ENCODE measurements at regions not wholly inside any gene's neighbourhood (a gene's known extent, or its start where the extent isn't known, plus 50 kb on each side); places are given as distances from the start of the nearest gene placed in this dataset.

GRCh38 chrX:77167993-77168392 is 279.2 kb upstream of the FGF16 start:
- Histone ChIP-seq H3K27ac (ENCODE audit: low read length) (no peak overlapping the region), H3K9ac (ENCODE audit: low read length) (no peak overlapping the region), H3K9me2 (ENCODE audit: insufficient read depth, low read length) (no peaks in the 10 kb centered on the region), H3K4me3 (ENCODE audit: low read length) (no peak overlapping the region), H3K9me3 (ENCODE audit: low read length) (no peaks in the 10 kb centered on the region), H3K27me3 (ENCODE audit: insufficient read depth, low read depth, low read length) (no peaks in the 10 kb centered on the region), H2AFZ (ENCODE audit: low read depth, low read length) (no peak overlapping the region), H3K4me2 (ENCODE audit: low read length) (no peak overlapping the region), H3K36me3 (ENCODE audit: insufficient read depth, low read length) (no peaks in the 10 kb centered on the region), H3F3A (ENCODE audit: insufficient read depth, low read length, poor library complexity, severe bottlenecking) (no peaks in the 10 kb centered on the region), H3K79me2 (replicated peaks; ENCODE audit: insufficient read depth, low read length) (no peaks in the 10 kb centered on the region), H4K20me1 (ENCODE audit: insufficient read depth) (no peaks in the 10 kb centered on the region)
- no peak for TF ChIP-seq TAF1 (IDR thresholded peaks at IDR 0.05; ENCODE audit: low read depth)
- TF ChIP-seq EZH2 (IDR thresholded peaks at IDR 0.05; ENCODE audit: borderline replicate concordance, insufficient read depth, low read length, poor library complexity, severe bottlenecking), result no peak
- TF ChIP-seq, protein P1, sequence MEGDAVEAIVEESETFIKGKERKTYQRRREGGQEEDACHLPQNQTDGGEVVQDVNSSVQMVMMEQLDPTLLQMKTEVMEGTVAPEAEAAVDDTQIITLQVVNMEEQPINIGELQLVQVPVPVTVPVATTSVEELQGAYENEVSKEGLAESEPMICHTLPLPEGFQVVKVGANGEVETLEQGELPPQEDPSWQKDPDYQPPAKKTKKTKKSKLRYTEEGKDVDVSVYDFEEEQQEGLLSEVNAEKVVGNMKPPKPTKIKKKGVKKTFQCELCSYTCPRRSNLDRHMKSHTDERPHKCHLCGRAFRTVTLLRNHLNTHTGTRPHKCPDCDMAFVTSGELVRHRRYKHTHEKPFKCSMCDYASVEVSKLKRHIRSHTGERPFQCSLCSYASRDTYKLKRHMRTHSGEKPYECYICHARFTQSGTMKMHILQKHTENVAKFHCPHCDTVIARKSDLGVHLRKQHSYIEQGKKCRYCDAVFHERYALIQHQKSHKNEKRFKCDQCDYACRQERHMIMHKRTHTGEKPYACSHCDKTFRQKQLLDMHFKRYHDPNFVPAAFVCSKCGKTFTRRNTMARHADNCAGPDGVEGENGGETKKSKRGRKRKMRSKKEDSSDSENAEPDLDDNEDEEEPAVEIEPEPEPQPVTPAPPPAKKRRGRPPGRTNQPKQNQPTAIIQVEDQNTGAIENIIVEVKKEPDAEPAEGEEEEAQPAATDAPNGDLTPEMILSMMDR (IDR thresholded peaks at IDR 0.05; ENCODE audit: poor library complexity, severe bottlenecking), result no peak
- TF ChIP-seq SMC3 (conservative IDR thresholded peaks at IDR 0.05; ENCODE audit: poor library complexity), result no peak
- TF ChIP-seq MXI1 (conservative IDR thresholded peaks at IDR 0.05; ENCODE audit: poor library complexity, severe bottlenecking), result no peak
- TF ChIP-seq EP300 (conservative IDR thresholded peaks at IDR 0.05; ENCODE audit: poor library complexity, severe bottlenecking), result no peak

DNA sequence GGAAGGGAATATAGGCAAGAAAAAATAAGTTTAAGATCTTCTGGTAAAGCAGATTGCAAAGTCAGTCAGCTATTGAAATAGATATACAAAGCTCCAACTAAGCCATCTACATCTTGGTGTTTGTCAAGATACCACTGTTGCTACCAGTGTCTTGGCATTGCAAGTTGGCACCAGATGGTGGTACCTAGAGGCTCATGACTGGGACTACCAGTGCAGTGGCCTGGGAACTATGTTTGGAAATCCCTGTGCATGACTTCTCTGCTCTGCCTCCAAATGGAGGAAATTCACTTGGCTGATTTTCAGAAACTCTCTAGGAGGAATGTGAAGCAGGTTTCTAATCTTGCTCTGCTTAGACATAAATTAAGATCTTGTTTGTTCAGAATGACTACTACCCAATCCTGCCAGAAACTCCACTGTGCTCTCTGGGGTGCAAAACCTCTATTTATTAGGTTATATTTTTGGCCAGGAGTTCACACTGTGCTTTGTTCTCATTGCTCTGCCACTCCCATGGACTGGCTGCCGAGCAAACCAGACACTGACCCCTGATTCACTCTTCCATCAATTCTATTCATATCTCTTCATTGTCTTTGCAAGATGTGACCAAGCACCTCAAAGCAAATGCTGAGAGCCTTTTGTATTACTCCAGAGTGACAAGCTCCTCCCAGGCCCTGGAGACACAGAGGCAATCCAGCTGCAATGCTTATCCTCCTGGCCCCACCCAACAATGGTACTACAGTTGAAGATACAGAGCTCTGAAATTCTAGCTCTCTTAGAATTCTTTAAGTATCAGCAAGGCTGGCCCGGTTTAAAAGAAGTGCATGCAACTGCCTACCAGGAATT is 272.3 kb upstream of the FGF16 start:
- Histone ChIP-seq H4K20me1 (ENCODE audit: insufficient read depth) (no peaks in the 10 kb centered on the region), H3K4me3 (ENCODE audit: low read length) (no peak overlapping the region), H3K27me3 (ENCODE audit: insufficient read depth, low read depth, low read length) (no peaks in the 10 kb centered on the region), H2AFZ (ENCODE audit: low read depth, low read length) (no peak overlapping the region), H3K79me2 (replicated peaks; ENCODE audit: insufficient read depth, low read length) (no peaks in the 10 kb centered on the region), H3K9me3 (ENCODE audit: low read length) (no peaks in the 10 kb centered on the region), H3K9ac (ENCODE audit: low read length) (no peak overlapping the region), H3K36me3 (ENCODE audit: insufficient read depth, low read length) (no peaks in the 10 kb centered on the region), H3K4me2 (ENCODE audit: low read length) (no peak overlapping the region), H3F3A (ENCODE audit: insufficient read depth, low read length, poor library complexity, severe bottlenecking) (no peaks in the 10 kb centered on the region), H3K27ac (ENCODE audit: low read length) (no peak overlapping the region), H3K9me2 (ENCODE audit: insufficient read depth, low read length) (no peaks in the 10 kb centered on the region)
- TF ChIP-seq TAF1 (IDR thresholded peaks at IDR 0.05; ENCODE audit: low read depth), result no peak
- no peak for TF ChIP-seq SMC3 (conservative IDR thresholded peaks at IDR 0.05; ENCODE audit: poor library complexity)
- no peak for TF ChIP-seq POLR2AphosphoS5 (IDR thresholded peaks at IDR 0.05)
- no peak for TF ChIP-seq RAD21 (conservative IDR thresholded peaks at IDR 0.05)
- no peak for TF ChIP-seq MXI1 (conservative IDR thresholded peaks at IDR 0.05; ENCODE audit: poor library complexity, severe bottlenecking)
- TF ChIP-seq EP300 (conservative IDR thresholded peaks at IDR 0.05; ENCODE audit: poor library complexity, severe bottlenecking), result no peak
- TF ChIP-seq, protein P1 (IDR thresholded peaks at IDR 0.05; ENCODE audit: poor library complexity, severe bottlenecking), result no peak
- no peak for TF ChIP-seq EZH2 (IDR thresholded peaks at IDR 0.05; ENCODE audit: borderline replicate concordance, insufficient read depth, low read length, poor library complexity, severe bottlenecking)
- no peak for TF ChIP-seq REST (IDR thresholded peaks at IDR 0.05; ENCODE audit: borderline replicate concordance)

All from neural cell (in vitro differentiated cells).